Colonic mucosa (tissue), 4 donors: ENCODE measurements at regions not wholly inside any gene's neighbourhood (a gene's known extent, or its start where the extent isn't known, plus 50 kb on each side); places are given as distances from the start of the nearest gene placed in this dataset.

Experiments
- DNase-seq: peaks from one replicate; pipeline ENCODE4 v3.0.0-alpha.2; 2020
- H3K27ac ChIP-seq: fragments of 200-600 bp; one replicate; pipeline ENCODE4 v1.8.0; 2021
- H3K27me3 ChIP-seq: fragments of 200-600 bp; one replicate; pipeline ENCODE4 v1.8.0; 2021
- H3K36me3 ChIP-seq: fragments of 200-600 bp; one replicate; pipeline ENCODE4 v1.8.0; 2021
- H3K4me1 ChIP-seq: fragments of 200-600 bp; one replicate; pipeline ENCODE4 v1.8.0; 2021; ENCODE audit warnings: mild to moderate bottlenecking
- H3K4me3 ChIP-seq: fragments of 200-600 bp; one replicate; pipeline ENCODE4 v1.8.0; 2021
- H3K9ac ChIP-seq, 2 donors: one replicate each; pipeline ENCODE4 v1.7.0; 2013; ENCODE audit warnings: control low read depth in 2 of 2, low read depth in 2 of 2, low read length in 2 of 2
- H3K9me3 ChIP-seq: fragments of 200-600 bp; one replicate; pipeline ENCODE4 v1.8.0; 2021
- CTCF ChIP-seq: fragments of 200-600 bp; IDR thresholded peaks from one replicate; pipeline ENCODE4 v1.8.0; 2022; ENCODE audit warnings: antibody characterized with exemption, mild to moderate bottlenecking
- intact Hi-C: fragments of 100-400 bp; cut with DNase I; formaldehyde crosslinking; loops from one replicate; pipeline ENCODE4 v1.14.1; 2022
- donor health status: healthy.
- donor health status: DM: no; HTN: no; CAD: no.
- donor health status: DM: no; HTN: no; CAD: no.

DNA sequence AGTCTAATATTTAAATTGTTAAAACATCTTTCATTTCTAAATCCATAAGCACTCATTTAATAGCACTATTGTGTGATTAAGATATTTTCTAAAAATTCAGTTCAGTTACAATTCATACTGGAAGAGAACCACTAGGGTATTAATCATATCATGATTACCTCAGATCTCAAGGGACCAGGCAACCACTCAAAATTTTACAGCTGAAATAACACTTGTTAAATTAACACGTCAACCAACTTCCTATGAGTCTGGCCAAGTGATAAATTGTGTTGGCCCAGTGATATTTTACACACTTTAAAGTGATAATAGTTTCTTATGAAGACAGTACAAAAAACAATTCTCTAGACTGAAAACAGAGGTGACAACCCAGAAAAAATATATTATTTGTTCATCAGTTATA is 869.0 kb upstream of the ADGRB3 start:
- no peaks in the 10 kb centered on the region for H3K4me1 ChIP-seq
- no peaks in the 10 kb centered on the region for H3K9me3 ChIP-seq
- no peaks in the 10 kb centered on the region for H3K36me3 ChIP-seq
- no peak overlapping the region for H3K4me3 ChIP-seq
- intact Hi-C loops = no loop called here
- H3K9ac ChIP-seq = no peak overlapping the region
- DNase-seq = no peak
- no peaks in the 10 kb centered on the region for H3K27me3 ChIP-seq
- no peak overlapping the region for H3K27ac ChIP-seq
- no peak for TF ChIP-seq CTCF

DNA sequence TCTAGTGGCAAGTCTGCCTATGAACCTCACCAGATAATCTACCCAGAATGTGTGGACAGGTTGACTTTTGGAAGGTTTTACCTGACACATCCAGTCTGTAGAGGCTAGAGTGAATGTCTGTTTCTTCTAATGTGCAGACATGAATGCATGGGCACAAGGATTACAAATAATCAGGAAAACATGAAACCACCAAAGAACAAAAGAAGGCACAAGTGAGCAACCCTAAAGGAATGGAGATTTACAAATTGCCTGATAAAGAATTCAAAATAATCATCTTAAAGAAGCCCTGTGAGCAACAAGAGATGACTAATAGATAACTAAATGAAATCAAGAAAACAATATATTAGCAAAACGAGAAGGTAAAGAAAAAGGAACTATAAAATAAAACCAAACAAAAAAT is 876.1 kb upstream of the ADGRB3 start:
- H3K9ac ChIP-seq = no peak overlapping the region
- H3K27me3 ChIP-seq = no peaks in the 10 kb centered on the region
- H3K4me1 ChIP-seq = no peaks in the 10 kb centered on the region
- H3K36me3 ChIP-seq = no peaks in the 10 kb centered on the region
- no peaks in the 10 kb centered on the region for H3K9me3 ChIP-seq
- no peak for DNase-seq
- intact Hi-C loops = no loop called here
- no peak overlapping the region for H3K4me3 ChIP-seq
- no peak for TF ChIP-seq CTCF
- no peak overlapping the region for H3K27ac ChIP-seq

GRCh38 chr6:67757465-67758033 is 877.5 kb upstream of the ADGRB3 start:
- Histone ChIP-seq H3K4me3 (no peak overlapping the region), H3K36me3 (no peaks in the 10 kb centered on the region), H3K27me3 (no peaks in the 10 kb centered on the region), H3K27ac (no peak overlapping the region), H3K9me3 (no peaks in the 10 kb centered on the region), H3K9ac (no peak overlapping the region), H3K4me1 (no peaks in the 10 kb centered on the region)
- no peak for DNase-seq
- intact Hi-C loops = no loop called here
- TF ChIP-seq CTCF = no peak

GRCh38 chr6:67748521-67748920 is 886.6 kb upstream of the ADGRB3 start:
- Histone ChIP-seq H3K9me3 (no peaks in the 10 kb centered on the region), H3K27me3 (no peaks in the 10 kb centered on the region), H3K4me1 (no peaks in the 10 kb centered on the region), H3K9ac (no peak overlapping the region), H3K4me3 (no peak overlapping the region), H3K27ac (no peak overlapping the region), H3K36me3 (no peaks in the 10 kb centered on the region)
- intact Hi-C loops = no loop called here
- no peak for TF ChIP-seq CTCF
- no peak for DNase-seq

GRCh38 chr6:67736816-67737215 is 898.3 kb upstream of the ADGRB3 start:
- Histone ChIP-seq H3K4me1 (no peaks in the 10 kb centered on the region), H3K4me3 (no peak overlapping the region), H3K9ac (no peak overlapping the region), H3K9me3 (no peaks in the 10 kb centered on the region), H3K27ac (no peak overlapping the region), H3K27me3 (no peaks in the 10 kb centered on the region), H3K36me3 (no peaks in the 10 kb centered on the region)
- intact Hi-C loops = no loop called here
- no peak for TF ChIP-seq CTCF
- DNase-seq = no peak

DNA sequence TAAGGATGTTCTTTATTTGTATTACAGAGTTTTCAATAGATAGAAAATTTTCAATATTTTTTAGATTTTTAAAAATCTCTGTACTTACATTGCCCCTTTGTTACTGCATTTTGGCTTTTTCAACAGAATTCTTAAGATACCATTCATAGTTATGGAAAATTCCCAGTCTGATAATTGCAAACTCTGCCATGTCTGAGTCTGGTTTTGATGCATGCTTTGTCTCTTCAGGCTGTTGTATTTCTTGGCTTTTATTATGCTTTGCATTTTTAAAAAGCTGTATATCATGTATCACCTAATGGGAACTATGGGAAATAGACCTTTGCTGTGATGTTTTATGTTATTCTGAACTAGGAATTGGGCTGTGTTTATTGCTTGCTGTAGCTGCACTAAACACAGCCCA is 898.9 kb upstream of the ADGRB3 start:
- Histone ChIP-seq H3K27me3 (no peaks in the 10 kb centered on the region), H3K27ac (no peak overlapping the region), H3K4me1 (no peaks in the 10 kb centered on the region), H3K9ac (no peak overlapping the region), H3K4me3 (no peak overlapping the region), H3K9me3 (no peaks in the 10 kb centered on the region), H3K36me3 (no peaks in the 10 kb centered on the region)
- DNase-seq = no peak
- intact Hi-C loops = no loop called here
- TF ChIP-seq CTCF = no peak
